ENCODE measurements at regions not wholly inside any gene's neighbourhood (a gene's known extent, or its start where the extent isn't known, plus 50 kb on each side); places are given as distances from the start of the nearest gene placed in this dataset.
"Not testable (repeated sequence)": the region's sequence is repeated elsewhere in the genome, so short reads cannot be mapped to it uniquely, and the experiment has no call there.

GRCh38 chr20:25953876-25954275 is 257.2 kb upstream of the ZNF337 start:
- TF ChIP-seq EP300, CTCF, POLR2A (IDR thresholded peaks at IDR 0.05): not testable (repeated sequence)

Data from stomach (tissue), 4 donors.